HG02610 (cell line): ENCODE measurements at regions not wholly inside any gene's neighbourhood (a gene's known extent, or its start where the extent isn't known, plus 50 kb on each side); places are given as distances from the start of the nearest gene placed in this dataset.

Source experiments
- ATAC-seq: cut with Tn5 transposase; IDR thresholded peaks from one replicate; pipeline ENCODE4 v1.9.1; 2021; ENCODE audit warnings: mild to moderate bottlenecking, moderate library complexity; ENCODE audit not compliant: unreplicated experiment

DNA sequence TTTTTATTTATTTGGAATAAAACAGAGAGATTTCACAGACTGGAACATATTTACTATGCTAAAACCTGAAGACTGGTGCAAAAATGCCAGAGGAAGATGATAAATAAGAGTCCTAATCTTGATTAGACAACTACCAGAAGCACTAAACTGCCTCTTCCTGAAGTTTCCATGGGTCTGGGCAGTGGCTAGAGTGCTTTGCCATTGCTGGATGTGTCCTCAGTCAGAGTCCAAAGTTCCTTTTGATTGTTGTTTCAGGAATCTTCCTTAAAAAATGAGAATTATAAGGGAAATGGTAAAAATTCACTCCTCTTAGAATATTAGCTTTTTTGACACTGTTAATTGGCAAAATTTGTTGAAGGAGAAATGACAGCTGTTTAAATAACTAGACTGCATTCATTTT is 86.3 kb upstream of the AHR start:
- no peak for ATAC-seq

DNA sequence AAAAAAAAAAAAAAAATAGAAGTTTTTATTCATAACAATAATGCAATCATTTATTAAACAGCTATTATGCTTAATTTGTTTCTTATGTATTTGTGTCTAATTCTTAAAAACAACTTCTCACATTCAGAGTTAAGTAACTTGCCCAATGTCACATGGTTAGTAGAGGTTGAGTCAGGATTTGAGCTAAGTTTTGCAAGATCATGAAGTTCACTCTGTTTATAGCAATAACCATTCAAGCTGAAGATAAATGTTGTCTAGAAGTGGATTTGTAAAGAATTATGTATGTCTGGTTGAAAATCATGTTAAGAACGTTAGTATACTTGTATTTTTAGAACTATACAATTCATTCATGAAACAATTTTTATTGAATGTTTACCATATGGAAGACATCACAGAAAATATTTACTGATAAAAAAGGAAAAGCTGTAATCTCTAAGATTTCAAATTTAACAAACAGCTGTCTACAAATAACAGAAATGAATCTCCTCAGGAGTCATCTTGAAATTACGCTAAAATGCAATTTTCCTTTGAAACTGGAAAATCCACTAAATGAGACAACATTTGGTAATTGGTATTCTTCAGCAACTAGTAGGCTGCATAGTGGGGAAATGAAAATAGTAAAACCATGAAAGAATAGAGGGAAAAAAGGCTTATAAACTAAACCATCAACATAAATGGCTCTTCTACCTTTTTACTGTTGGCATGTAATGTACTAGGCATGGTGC is 70.5 kb upstream of the AHR start:
- no peak for ATAC-seq

DNA sequence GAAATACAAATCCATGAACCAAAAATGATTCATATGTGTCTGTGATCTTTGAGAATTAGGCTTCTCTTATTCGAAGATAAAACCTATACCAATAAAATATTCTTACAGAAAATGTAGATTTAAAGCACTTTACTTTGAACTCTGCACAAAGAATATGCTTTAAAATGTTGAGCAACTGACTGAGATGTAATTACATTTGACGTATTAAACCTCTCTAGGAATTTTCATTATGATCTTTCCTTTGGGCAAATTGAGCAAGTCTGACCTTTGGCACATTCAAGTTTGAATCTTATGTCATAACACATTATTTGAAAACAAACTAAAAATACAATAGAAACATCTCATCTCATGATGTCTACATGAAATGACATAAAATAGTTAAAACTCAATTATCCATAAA is 69.2 kb upstream of the AHR start:
- no peak for ATAC-seq

DNA sequence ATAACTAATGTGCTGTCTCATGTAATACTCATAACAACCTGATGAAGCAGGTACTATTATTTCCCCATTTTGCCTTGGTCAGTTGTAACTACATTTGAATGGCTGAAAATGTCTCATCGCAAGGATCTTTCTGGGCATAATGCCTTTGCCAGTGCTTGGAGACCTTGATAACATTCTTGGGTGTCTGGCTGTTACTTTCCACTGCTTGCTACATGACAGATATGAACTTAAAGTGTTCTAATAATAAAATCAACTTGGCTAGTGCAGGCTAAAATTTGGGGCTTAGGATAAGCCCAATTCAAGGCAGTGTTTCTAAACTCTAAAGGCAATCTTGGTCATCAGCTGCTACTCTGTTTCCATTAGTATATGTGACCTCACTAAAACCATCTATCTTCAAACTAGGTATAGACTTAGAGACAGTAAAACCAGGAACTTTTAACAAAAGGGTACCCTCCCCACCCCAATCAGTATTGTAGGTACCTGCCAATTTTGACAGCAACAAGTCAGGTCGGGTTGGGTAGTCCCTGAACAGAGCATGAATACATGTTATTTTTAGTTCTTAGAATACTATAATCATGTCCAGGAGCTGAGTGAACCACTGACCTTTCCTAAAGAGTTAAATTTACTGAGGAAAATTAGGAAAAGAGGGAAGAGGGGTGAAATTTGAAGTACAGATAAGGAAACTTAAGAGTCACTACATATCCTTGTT is 68.2 kb upstream of the AHR start:
- ATAC-seq = no peak

DNA sequence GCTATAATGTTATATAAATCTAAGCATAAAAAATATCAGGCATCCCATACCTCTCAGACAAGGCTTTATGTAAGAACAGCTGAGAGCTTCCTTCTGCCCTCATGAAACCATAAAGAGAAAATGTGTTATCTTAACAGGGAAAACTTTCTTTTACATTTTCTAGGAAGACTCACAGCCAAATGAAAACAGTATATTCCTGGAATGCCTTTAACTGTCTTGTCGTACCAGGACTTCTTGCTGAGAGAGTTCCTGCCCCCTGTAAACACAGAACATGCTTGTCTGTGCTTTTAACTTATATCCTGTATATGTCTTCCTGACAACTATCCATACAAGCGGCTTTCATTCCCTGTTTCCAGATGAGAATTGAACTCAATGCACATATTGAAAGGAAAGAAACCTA is 64.8 kb upstream of the AHR start:
- ATAC-seq = no peak

DNA sequence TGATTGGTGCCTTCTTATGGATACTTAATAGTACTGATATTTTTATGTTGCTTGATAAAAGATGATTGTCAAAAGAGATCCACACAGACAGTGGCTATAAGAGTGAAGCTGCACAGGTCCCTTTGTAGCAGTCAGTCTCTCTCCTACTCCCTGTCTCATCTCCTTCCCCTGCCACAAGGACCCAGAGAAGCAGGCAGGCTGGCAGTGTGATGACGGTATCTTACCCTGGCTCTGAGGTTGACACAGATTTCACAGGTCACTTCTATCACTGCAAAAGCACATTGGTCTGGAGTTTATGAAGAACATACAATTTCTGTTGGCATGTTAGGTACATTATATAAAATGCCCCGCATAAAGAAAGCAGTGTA is 64.4 kb upstream of the AHR start:
- ATAC-seq = peak; percentile 39

DNA sequence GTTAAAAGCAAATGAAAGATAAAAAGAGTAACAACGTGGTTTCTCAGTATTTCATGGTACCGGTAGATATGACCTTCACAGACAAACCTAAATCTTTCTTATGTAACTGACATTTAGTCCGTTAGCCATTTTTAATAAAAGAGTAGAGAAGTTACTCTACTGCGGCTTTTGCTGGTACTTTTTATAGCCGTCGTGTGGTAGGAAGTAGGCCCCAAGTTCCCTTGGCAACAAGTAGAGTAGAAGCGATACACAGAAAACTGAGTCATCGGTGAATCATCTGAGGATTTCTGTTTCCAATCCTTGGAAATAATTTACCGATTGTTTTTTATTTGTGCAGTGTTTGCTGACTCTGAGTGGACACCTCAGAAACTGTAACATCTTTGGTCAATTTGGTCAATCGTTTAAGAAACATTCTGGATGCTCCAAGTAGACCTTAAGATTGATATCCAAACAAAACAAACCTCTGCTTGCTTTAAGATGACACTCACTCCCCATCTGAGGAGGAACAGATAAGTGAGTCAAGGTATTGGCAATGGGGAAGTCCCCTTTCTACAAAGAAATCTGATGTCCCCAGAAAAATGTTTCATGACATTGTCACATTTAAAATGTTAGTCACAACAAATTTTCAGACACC is 63.9 kb upstream of the AHR start:
- ATAC-seq = peak; percentile 97

DNA sequence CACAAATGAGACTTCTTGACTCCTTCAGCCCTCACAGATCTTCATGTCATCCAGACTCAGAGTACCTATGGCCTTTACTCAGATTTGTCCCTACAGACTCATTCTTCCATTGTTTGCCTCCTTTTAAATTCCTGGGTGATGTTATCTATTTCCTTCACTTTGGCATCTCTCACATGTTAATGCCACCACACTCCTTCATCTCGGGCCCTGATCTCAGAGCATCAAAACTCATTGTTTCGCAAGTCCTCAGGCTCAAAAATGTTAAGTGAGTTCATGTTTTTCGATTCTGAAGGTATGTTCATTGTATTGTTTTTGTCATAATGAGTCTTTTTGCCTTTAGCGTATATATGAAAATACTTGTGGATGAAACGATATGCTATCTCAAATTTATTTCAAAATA is 62.3 kb upstream of the AHR start:
- ATAC-seq = no peak

DNA sequence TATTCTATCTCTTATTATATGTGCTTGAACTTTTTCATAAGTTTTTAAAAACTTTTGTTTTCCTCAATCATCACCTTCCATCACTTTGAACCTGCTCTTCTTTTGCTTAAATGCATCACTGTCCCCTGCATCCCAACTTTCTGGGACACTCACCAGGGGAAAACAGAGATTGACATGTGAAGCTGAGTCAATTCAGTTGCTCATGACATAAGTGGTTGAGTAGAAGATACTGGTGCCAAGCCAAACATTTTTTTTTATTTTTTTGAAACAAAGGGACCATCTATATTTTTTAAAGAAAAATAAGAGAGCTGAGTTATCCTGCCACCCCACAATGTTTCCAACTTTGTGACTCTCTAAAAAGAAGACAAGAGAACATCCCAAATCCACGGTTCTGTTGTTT is 61.8 kb upstream of the AHR start:
- no peak for ATAC-seq

DNA sequence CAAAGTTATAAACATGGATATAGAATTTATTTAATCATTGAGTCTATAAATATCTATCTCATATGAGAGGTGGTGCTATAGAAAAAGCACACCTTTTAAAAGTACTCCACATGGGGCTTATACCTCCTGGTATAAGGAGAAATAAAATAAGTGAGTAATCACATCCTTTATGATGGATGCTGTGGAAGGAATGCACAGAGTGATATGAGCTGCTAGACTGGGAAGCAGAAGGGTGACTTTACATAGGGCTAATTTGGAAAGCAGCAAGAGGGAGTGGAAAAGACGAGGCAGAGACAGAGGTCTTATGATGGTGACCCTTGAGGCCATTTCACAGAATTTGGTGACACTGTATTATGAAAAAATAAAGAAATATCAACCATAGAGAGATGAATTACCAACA is 59.4 kb upstream of the AHR start:
- ATAC-seq = no peak

DNA sequence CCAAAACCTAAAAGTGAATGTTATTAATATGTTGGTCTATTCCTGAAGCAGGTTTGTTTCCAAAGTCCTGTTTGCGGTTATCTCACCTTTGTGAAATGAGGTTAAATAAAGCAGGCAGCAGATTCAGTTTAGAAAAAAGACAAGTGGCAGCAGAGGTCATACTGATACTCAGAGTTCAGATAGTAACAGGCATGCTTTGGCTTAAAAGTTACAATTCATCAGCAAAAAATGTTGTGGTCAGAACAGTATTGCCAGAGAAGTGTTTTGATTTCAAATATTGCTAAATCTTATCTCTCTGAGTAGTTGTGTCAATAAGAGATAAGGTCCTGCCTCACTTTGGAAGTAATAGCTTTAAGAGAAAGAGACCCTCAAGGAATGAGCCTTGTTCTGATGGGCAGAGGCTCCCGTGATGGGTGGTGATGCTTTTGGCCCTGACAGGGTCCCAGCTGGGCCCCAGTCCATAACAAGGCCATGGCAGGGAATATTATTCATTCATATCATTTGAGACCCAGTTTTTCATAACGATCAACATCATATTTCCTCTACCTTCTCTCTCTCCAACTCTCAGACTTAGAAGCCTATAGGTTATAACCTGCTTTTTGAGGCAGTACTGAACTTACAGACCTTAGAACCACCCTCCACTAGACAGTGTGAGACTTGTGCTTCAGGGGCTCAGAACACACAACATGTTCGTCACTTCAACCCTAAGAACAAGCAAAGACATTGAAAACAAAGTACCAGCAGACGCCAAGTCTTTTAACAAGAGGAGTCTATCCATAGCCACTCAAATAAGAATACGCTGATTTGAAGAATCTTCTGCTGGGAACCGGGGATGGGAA is 58.5 kb upstream of the AHR start:
- no peak for ATAC-seq

DNA sequence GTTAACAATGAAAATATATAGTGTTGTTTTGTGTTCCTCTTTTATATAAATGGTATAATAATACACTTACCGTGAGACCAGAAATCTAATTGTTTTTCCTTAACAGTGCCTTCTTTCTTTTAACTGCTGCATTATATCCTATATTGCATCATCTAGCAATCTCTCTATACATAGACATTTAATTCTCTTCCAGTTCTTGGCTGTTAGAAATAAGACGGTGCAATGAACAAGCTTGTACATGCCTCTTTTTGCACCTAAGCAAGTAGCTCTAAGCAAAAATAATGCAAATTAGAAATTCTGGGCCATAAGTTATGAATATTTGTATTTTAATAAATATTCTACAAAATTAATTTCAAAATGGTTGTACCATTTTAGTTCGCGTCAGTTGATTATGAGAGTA is 55.9 kb upstream of the AHR start:
- ATAC-seq = no peak

DNA sequence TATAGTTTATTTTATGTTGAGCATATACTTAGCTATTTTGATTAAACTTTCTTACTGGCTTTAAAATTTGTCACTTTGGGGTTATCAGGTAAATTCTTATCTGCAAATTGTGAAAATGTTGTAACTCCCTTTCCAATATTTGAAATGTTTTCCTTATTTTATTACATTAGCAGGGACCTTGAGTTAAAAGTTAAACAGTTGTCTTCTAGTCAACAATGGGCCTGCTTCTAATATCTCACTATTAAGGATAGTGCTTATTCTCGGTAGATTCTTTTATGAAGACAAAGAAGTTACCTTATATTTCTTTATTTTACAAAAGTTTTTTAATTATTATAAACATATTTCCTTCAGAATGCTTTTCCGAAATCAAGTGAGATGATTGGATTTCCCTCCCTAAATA is 53.7 kb upstream of the AHR start:
- ATAC-seq = no peak

DNA sequence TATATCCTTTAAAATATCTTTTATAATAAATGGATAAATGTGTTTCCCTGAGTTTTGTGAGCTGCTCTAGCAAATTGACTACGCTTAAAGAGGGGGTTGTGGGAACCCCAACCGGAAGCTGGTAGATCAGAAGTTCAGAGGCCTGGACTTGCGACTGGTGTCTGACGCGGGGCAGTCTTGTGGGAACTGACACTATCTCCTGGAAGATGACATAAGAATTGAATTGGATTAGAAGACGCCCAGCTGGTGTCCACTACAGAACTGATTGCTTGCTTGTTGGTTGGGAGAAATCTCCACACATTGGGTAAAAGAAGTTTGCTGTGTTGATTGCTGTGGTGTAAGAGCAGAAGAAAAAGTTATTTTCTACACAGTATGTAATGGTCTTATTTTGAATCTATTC is 51.1 kb upstream of the AHR start:
- no peak for ATAC-seq

DNA sequence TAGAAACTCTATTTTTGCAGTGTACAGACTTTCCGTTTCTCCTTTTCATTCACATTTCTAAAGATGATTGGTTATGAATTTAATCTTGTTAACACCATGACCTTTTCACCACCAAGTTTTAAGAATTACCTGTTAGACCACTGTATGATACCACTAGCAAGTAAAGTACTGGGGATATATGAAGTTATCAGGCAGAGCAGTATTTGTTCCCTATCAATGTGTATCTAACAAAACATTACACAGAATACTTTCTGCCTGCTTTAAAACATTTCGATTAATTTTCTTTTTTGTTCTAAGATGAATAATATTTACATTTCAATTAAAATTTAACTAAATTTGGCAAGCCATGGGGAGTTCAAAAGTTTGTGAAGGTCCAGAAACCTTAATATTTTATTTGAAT is 49.9 kb upstream of the AHR start:
- ATAC-seq = no peak
